Ovary (tissue), 7 donors: ENCODE measurements at regions not wholly inside any gene's neighbourhood (a gene's known extent, or its start where the extent isn't known, plus 50 kb on each side); places are given as distances from the start of the nearest gene placed in this dataset.
"Not testable (repeated sequence)": the region's sequence is repeated elsewhere in the genome, so short reads cannot be mapped to it uniquely, and the experiment has no call there.

Experiments
- DNase-seq, 5 donors: peaks; one replicate each; pipeline ENCODE4 v3.0.0-alpha.2; 2019 to 2020
- H3K27ac ChIP-seq, 2 donors: fragments of 200-600 bp; one replicate each; pipeline versions ENCODE4 v1.5.1 to v1.8.0; 2019 to 2022
- H3K27me3 ChIP-seq: fragments of 200-600 bp; one replicate; pipeline ENCODE4 v1.8.0; 2022
- H3K36me3 ChIP-seq: fragments of 200-600 bp; sonication (generic); one replicate; pipeline ENCODE4 v1.5.1; 2019
- H3K4me1 ChIP-seq: one replicate; pipeline ENCODE4 v1.8.1; 2013; ENCODE audit warnings: mild to moderate bottlenecking, moderate library complexity; ENCODE audit not compliant: insufficient read depth
- H3K4me3 ChIP-seq: fragments of 200-600 bp; sonication (generic); one replicate; pipeline ENCODE4 v1.5.1; 2017
- H3K9me3 ChIP-seq, 2 donors: fragments of 200-600 bp in 1 of 2; sonication (generic) in 1 of 2; one replicate each; pipeline versions ENCODE4 v1.5.1 to v1.8.1; 2013 to 2019; ENCODE audit warnings: mild to moderate bottlenecking in 1 of 2, moderate library complexity in 1 of 2
- CTCF ChIP-seq, 3 donors: fragments of 450-650 bp in 2 of 3; fragments of 200-600 bp in 1 of 3; IDR thresholded peaks; one replicate each; pipeline versions ENCODE4 v1.5.1 to v1.8.0; 2016 to 2022; ENCODE audit warnings: antibody characterized with exemption in 3 of 3, mild to moderate bottlenecking in 1 of 3
- EP300 ChIP-seq: sonication (generic); formaldehyde crosslinking; IDR thresholded peaks from one replicate; pipeline ENCODE4 v1.6.1; 2017; ENCODE audit warnings: antibody characterized with exemption
- POLR2A ChIP-seq: fragments of 450-650 bp; IDR thresholded peaks from one replicate; pipeline ENCODE4 v1.6.1; 2017; ENCODE audit warnings: antibody characterized with exemption, mild to moderate bottlenecking, moderate library complexity
- WGBS, 3 donors: extraction: QIAGEN DNeasy Blood & Tissue Kit in 1 of 3; methylation state at CpG; one replicate each; pipeline versions ENCODE4 v1.1.5 to v1.1.7; 2013 to 2017; 5-methylcytosine and 5-hydroxymethylcytosine counted together
- intact Hi-C, 4 donors: fragments of 100-400 bp; cut with DNase I; formaldehyde crosslinking; loops; one replicate each; pipeline versions ENCODE4 v1.11.0 to v1.15.1; 2022 to 2023
- donor health status: DM: no; HTN: no; CAD: no; lungs with moderate emphysema.
- donor health status: DM: no; HTN: no; CAD: no.
- donor health status: Bipolar disorder and iron deficiency.
- donor health status: DM: no; HTN: no; CAD: no.
- donor health status: DM: yes; HTN: yes; CAD: no.

DNA sequence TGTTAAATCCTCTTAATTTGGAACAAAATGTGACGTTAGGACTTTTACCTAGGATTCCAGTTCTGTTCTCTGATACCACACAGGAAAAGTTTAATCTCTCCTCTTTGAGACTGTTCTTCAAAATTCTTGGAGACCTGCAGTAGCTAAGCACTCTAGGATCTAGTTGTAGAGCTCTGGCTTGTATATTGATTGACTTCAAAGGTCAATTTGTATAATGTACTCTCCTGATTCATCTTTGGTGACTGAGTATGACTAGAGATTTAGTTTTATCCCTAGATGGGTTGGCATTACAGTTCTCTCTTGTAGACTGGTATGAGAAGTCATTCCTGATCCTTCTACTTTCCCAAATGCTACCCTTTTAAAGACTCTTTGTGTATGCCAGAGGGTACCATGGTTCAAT is 168.4 kb upstream of the TPRG1 start:
- intact Hi-C loops: no loop called here
- H3K9me3 ChIP-seq: no peaks in the 10 kb centered on the region
- no peak overlapping the region for H3K27ac ChIP-seq
- no peak for DNase-seq
- no peak for TF ChIP-seq CTCF (IDR thresholded peaks at IDR 0.05)
- no peak for TF ChIP-seq EP300
- no peak for TF ChIP-seq POLR2A
- no peaks in the 10 kb centered on the region for H3K36me3 ChIP-seq
- no peaks in the 10 kb centered on the region for H3K4me1 ChIP-seq
- 77 to 94% (median 79%) methylated on average over 1 of the region's 1 CpG for WGBS, 3 donors
- no peaks in the 10 kb centered on the region for H3K27me3 ChIP-seq
- H3K4me3 ChIP-seq: no peak overlapping the region

DNA sequence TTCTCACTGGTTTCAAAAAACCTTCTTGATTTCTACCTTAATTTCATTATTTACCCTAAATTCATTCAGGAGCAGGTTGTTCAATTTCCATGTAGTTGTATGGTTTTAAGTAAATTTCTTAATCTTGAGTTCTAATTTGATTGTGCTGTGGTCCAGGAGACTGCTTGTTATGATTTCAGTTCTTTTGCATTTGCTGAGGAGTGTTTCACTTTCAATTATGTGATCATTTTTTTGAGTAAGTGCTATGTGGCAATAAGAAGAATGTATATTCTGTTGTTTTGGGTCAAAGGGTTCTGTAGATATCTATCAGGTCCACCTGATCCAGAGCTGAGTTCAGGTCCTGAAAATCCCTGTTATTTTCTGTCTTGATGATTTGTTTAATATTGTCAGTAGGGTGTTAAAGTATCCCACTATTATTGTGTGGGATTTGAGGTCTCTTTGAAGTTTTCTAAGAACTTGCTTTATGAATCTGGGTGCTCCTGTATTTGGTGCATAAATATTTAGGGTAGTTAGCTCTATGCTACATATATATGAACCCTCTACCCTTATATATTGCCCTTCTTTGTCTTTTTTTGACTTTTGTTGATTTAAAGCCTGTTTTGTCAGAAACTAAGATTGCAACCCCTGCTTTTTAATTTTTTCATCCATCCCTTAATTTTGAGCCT is 158.4 kb upstream of the TPRG1 start:
- Histone ChIP-seq H3K36me3 (no peaks in the 10 kb centered on the region), H3K9me3 (no peaks in the 10 kb centered on the region), H3K27ac (no peak overlapping the region), H3K4me1 (no peaks in the 10 kb centered on the region), H3K27me3 (no peaks in the 10 kb centered on the region), H3K4me3 (no peak overlapping the region)
- intact Hi-C loops: no loop called here
- DNase-seq: no peak
- no peak for TF ChIP-seq CTCF (IDR thresholded peaks at IDR 0.05)
- TF ChIP-seq POLR2A: no peak
- no peak for TF ChIP-seq EP300

- H3K4me3 ChIP-seq: no peak overlapping the region
- H3K9me3 ChIP-seq: no peaks in the 10 kb centered on the region
- DNase-seq: no peak
- no peaks in the 10 kb centered on the region for H3K4me1 ChIP-seq
- no peaks in the 10 kb centered on the region for H3K27me3 ChIP-seq
- no peak overlapping the region for H3K27ac ChIP-seq
- intact Hi-C loops: no loop called here
- TF ChIP-seq EP300 (no peak), POLR2A (no peak), CTCF (IDR thresholded peaks at IDR 0.05) (no peak)
- no peaks in the 10 kb centered on the region for H3K36me3 ChIP-seq
Observed at GRCh38 chr3:189014526-189014925, 157.2 kb upstream of the TPRG1 start.

- WGBS, 3 donors: 77 to 85% (median 84%) methylated on average over 33 to 37 of the region's 39 CpGs
- DNase-seq, intact Hi-C loops, H3K27ac ChIP-seq, H3K9me3 ChIP-seq, H3K4me1 ChIP-seq, H3K27me3 ChIP-seq, H3K4me3 ChIP-seq, H3K36me3 ChIP-seq: not testable (repeated sequence)
Observed at GRCh38 chr3:189022576-189023466, 148.9 kb upstream of the TPRG1 start.

GRCh38 chr3:189025866-189026265 is 145.9 kb upstream of the TPRG1 start:
- no peak for DNase-seq
- WGBS, 3 donors: 95 to 96% (median 95%) methylated on average over 2 of the region's 2 CpGs
- H3K36me3 ChIP-seq: no peaks in the 10 kb centered on the region
- no peak overlapping the region for H3K27ac ChIP-seq
- no peaks in the 10 kb centered on the region for H3K9me3 ChIP-seq
- H3K4me3 ChIP-seq: no peak overlapping the region
- no peak for TF ChIP-seq CTCF (IDR thresholded peaks at IDR 0.05)
- TF ChIP-seq POLR2A: no peak
- no peak for TF ChIP-seq EP300
- intact Hi-C loops: no loop called here
- H3K4me1 ChIP-seq: peaks cover 2% of the 10 kb centered on the region
- no peaks in the 10 kb centered on the region for H3K27me3 ChIP-seq
